MCF 10A (cell line): ENCODE measurements at regions not wholly inside any gene's neighbourhood (a gene's known extent, or its start where the extent isn't known, plus 50 kb on each side); places are given as distances from the start of the nearest gene placed in this dataset.
A peak's percentile ranks its signal among the peaks of the same experiment; 100 is the strongest.

Experiments
- BruUV-seq: library from RNA; stranded (reverse); fragments of 400-500 nt; replicated peaks from 2 replicates; lab custom pipeline; 2021; lab: Mats Ljungman, UMichigan
- CTCF ChIA-PET: fragments of 300-600 bp; sonication (Branson Sonifier 250); formaldehyde crosslinking; extraction: SDS; loops from one replicate; lab custom pipeline; 2021; ENCODE audit warnings: antibody characterized with exemption, inconsistent platforms; lab: Yijun Ruan, JAX
- POLR2A ChIA-PET: fragments of 300-600, 350-650 bp; sonication (Branson Sonifier 250); formaldehyde crosslinking; extraction: SDS; loops from one replicate; lab custom pipeline; 2020; ENCODE audit warnings: antibody characterized with exemption, inconsistent platforms; lab: Yijun Ruan, JAX
- DNase-seq: peaks from one replicate; pipeline ENCODE4 v3.0.0-alpha.2; 2018; ENCODE audit not compliant: unreplicated experiment
- H3K27ac Mint-ChIP-seq: one replicate; pipeline ENCODE4 v1.8.0; 2022; ENCODE audit warnings: mild to moderate bottlenecking, low read depth, mixed read lengths; ENCODE audit not compliant: unreplicated experiment
- H3K27me3 Mint-ChIP-seq: one replicate; pipeline ENCODE4 v1.8.0; 2022; ENCODE audit warnings: mixed read lengths; ENCODE audit not compliant: insufficient read depth, unreplicated experiment
- H3K36me3 Mint-ChIP-seq: one replicate; pipeline ENCODE4 v1.8.0; 2022; ENCODE audit warnings: mild to moderate bottlenecking, moderate library complexity, mixed read lengths; ENCODE audit not compliant: insufficient read depth, unreplicated experiment
- H3K4me1 Mint-ChIP-seq: one replicate; pipeline ENCODE4 v1.8.0; 2022; ENCODE audit warnings: mixed read lengths; ENCODE audit not compliant: insufficient read depth, unreplicated experiment
- H3K4me3 Mint-ChIP-seq: one replicate; pipeline ENCODE4 v1.8.0; 2022; ENCODE audit warnings: mild to moderate bottlenecking, moderate library complexity, mixed read lengths; ENCODE audit not compliant: unreplicated experiment
- H3K9me3 Mint-ChIP-seq: one replicate; pipeline ENCODE4 v1.8.0; 2022; ENCODE audit warnings: mixed read lengths; ENCODE audit not compliant: unreplicated experiment
- intact Hi-C: fragments of 100-400 bp; cut with micrococcal nuclease; formaldehyde crosslinking; loops from 2 replicates; pipeline ENCODE4 v1.14.1; 2022
- TF ChIP-seq, protein P1 (sequence below): fragments of 200-600 bp; IDR thresholded peaks from one replicate; pipeline ENCODE4 v1.8.0; 2022; ENCODE audit warnings: antibody characterized with exemption, mild to moderate bottlenecking; ENCODE audit not compliant: unreplicated experiment

DNA sequence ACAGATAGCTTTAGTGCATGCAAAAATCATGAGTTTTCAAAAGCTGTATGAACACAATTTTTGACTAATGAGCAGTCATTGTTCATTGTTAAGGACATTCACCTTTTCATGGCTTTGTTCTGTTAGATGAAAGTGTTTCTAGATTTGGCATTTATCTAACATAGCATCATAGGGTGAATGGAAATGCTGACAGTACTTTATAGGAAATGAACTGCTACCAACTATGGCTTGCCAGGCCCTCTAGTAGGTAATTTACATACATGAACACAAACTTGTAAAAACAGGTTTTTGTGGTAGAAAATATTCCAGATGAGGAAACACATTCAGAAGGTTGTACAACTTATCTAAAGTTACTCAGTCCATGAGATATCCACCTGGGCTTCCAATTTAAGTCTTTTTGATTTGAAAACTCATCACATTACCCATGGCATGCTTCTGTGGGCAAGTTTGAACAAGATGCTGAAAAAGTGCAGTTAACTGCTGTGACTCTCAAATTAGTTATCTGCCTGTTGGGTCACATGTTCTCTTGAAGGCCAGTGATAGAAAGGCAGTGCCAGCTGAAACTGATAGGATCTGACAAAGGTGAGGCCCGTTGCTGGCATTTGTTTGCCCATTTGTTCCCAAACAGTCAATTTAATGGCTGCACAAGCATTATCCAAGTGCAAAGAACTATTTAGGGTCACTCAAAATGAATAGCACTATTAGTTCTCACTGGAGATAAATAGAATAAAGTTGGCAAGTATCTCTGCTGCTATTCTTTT lies 399.1 kb downstream of the MAN2A1 start:
- H3K36me3 Mint-ChIP-seq = no peaks in the 10 kb centered on the region
- peak overlapping the region; percentile 59 for H3K4me3 Mint-ChIP-seq
- CTCF ChIA-PET = interaction anchor here (1.1 kb wide), 1 partner anchor 398 kb away, joined by 5 read pairs; no protein-coding TSS in a partner anchor
- H3K9me3 Mint-ChIP-seq = no peaks in the 10 kb centered on the region
- no peaks in the 10 kb centered on the region for H3K27me3 Mint-ChIP-seq
- H3K27ac Mint-ChIP-seq = peak overlapping the region; percentile 92
- POLR2A ChIA-PET = interaction anchor here (0.6 to 3.4 kb wide), 11 partner anchors 10 to 1362 kb away, joined by 3 to 18 read pairs (median 5); partner anchors contain the start of gene PJA2
- intact Hi-C loops = no loop called here
- no TSS peak for BruUV-seq
- DNase-seq = peak; percentile 58
- TF ChIP-seq, protein P1, sequence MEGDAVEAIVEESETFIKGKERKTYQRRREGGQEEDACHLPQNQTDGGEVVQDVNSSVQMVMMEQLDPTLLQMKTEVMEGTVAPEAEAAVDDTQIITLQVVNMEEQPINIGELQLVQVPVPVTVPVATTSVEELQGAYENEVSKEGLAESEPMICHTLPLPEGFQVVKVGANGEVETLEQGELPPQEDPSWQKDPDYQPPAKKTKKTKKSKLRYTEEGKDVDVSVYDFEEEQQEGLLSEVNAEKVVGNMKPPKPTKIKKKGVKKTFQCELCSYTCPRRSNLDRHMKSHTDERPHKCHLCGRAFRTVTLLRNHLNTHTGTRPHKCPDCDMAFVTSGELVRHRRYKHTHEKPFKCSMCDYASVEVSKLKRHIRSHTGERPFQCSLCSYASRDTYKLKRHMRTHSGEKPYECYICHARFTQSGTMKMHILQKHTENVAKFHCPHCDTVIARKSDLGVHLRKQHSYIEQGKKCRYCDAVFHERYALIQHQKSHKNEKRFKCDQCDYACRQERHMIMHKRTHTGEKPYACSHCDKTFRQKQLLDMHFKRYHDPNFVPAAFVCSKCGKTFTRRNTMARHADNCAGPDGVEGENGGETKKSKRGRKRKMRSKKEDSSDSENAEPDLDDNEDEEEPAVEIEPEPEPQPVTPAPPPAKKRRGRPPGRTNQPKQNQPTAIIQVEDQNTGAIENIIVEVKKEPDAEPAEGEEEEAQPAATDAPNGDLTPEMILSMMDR = no peak
- peaks cover 28% of the 10 kb centered on the region for H3K4me1 Mint-ChIP-seq

DNA sequence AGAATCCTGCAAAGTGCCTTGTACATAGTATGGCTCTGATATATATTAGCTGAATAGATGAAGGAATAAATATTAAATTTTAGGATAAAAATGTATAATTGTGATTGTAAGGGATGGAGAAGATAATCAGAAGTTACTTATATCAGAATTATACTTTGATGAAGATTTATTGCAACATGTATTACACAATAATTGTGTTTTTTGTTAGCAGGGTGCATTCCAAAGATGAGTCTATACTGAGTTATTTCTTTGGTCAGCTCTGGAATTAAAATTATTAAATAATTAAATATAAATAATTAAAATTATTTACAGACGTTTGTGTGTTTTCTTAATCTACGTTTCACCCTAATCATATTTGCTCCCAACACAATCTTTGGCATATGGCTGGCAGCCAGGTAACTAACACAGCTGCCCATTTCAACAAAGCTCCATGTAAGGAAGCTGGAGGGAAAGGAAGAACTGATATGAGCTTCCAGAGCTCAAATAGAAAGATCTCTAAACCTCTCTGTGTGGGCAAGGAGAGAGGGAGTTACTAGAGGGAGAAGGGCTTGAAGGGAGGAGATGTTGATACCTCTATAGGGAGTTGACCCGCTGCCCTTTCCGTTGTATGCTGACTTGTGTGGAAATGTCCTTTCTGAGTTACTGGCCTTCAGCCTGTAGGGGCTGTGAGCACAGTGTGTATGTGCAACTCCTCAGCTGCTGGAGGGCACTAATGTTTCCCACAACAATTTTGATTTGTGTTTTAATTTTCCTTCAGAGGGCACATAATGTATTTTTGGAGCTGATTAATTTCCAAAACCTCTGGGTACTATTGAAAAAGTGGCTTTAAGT lies 403.4 kb downstream of the MAN2A1 start:
- no peak overlapping the region for H3K4me3 Mint-ChIP-seq
- no peaks in the 10 kb centered on the region for H3K27me3 Mint-ChIP-seq
- DNase-seq = no peak
- no peaks in the 10 kb centered on the region for H3K36me3 Mint-ChIP-seq
- intact Hi-C loops = no loop called here
- CTCF ChIA-PET = interaction anchor here (0.7 kb wide), 1 partner anchor 68 kb away, joined by 3 read pairs; no protein-coding TSS in a partner anchor
- POLR2A ChIA-PET = interaction anchor here (0.6 to 1.5 kb wide), 5 partner anchors 13 to 404 kb away, joined by 3 to 7 read pairs (median 4); partner anchors contain the start of gene MAN2A1
- BruUV-seq = no TSS peak
- H3K27ac Mint-ChIP-seq = peak overlapping the region; percentile 15
- H3K9me3 Mint-ChIP-seq = no peaks in the 10 kb centered on the region
- peaks cover 16% of the 10 kb centered on the region for H3K4me1 Mint-ChIP-seq
- TF ChIP-seq, protein P1 = no peak

DNA sequence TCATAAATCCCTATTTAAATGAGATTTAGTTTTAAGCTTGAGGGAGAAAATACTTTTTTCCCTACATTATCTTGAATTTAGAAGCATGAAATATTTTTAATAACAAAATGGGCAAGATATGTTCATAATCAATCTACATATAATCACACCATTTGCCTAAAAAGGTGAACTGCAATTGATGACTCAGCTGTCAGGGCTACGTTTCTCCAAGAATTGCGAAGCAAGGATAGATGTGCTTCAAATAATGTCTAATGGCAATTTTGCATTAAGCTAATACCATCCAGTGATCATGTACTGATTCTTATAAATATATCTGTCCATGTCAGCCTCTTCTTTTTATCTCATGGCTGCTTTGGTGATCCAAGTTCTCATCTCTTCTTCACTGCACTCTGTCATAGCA lies 404.4 kb downstream of the MAN2A1 start:
- TF ChIP-seq, protein P1 = no peak
- BruUV-seq = no TSS peak
- intact Hi-C loops = no loop called here
- Mint-ChIP-seq H3K4me3 (no peak overlapping the region), H3K4me1 (peaks cover 14% of the 10 kb centered on the region), H3K27ac (no peak overlapping the region), H3K9me3 (no peaks in the 10 kb centered on the region), H3K27me3 (no peaks in the 10 kb centered on the region), H3K36me3 (no peaks in the 10 kb centered on the region)
- ChIA-PET CTCF (no interaction called here), POLR2A (interaction anchor here (1.5 kb wide), 1 partner anchor 12 kb away, joined by 7 read pairs; no protein-coding TSS in a partner anchor)
- no peak for DNase-seq

DNA sequence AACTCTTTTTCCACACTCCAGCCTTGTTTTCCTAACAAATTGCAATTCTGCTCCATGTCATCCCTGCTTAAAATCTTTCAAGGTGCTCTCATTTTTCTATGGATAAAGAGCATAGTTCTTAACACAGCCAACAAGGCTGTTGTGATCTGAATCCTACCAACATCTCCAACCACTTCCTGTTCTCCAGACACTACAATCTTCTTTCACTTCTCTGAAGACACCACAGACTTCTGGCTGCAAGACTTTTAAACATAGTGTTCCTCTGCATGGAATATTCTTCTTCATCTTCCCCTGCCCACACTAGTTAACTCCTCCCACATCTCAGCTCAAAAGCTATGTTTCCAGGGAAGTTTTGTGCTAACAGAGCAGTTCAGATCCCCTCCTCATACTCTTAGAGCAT lies 404.8 kb downstream of the MAN2A1 start:
- intact Hi-C loops = no loop called here
- Mint-ChIP-seq H3K4me3 (no peak overlapping the region), H3K27ac (no peak overlapping the region), H3K9me3 (no peaks in the 10 kb centered on the region), H3K36me3 (no peaks in the 10 kb centered on the region), H3K4me1 (peaks cover 10% of the 10 kb centered on the region), H3K27me3 (no peaks in the 10 kb centered on the region)
- CTCF ChIA-PET = no interaction called here
- TF ChIP-seq, protein P1 = no peak
- BruUV-seq = no TSS peak
- POLR2A ChIA-PET = no interaction called here
- no peak for DNase-seq
